ENCODE measurements at regions not wholly inside any gene's neighbourhood (a gene's known extent, or its start where the extent isn't known, plus 50 kb on each side); places are given as distances from the start of the nearest gene placed in this dataset.

DNA sequence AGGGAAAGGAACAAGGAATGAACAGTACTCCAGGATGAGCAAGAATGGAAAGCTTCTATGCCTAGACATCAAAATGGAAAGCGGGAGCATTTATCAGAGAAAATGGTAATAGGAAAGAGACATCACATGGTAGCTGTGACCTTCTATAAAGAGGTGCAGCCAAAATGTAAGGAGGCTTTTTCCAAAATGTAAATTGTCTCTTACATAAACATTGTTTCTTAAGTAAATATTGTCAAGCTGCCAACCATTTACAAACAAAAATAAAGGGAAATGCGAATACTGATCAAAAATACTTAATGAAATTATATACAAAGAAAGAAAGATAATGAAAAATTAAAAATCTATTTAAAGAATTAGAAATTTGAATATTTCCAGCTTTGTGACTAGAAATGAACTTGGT lies 55.0 kb upstream of the RASGEF1B start:
- no peak for FAIRE-seq

DNA sequence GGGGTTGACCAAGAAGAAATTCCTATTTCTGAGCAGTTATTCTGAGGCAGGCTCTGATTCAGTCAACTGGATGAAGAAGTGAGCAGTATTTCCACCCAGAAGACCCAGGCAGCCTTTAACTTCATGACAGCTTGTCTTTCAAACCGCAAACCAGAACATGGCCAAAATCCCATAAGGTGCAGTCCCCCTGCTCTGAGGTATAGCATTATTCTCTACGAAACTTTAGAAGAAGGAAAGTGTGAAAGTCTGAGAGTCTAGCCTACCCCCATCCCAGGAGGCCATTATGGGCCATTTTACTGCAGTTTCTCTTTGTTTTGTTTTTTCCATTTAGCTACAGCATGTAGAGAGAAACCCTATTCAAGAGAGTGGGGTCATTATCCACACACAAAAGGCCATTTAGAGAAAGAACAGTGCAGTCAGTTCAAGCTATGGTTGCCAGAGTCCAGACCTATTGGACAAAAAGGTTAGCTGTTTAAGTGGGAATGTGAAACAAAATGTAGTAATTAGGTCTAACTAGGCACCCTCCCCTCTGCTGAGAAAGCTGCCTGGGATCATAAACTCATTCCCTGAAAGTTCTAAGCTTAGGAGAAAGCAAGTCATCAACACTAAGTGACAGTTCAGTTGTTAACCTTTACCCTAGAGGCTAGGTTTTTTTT lies 52.1 kb upstream of the RASGEF1B start:
- FAIRE-seq: no peak

DNA sequence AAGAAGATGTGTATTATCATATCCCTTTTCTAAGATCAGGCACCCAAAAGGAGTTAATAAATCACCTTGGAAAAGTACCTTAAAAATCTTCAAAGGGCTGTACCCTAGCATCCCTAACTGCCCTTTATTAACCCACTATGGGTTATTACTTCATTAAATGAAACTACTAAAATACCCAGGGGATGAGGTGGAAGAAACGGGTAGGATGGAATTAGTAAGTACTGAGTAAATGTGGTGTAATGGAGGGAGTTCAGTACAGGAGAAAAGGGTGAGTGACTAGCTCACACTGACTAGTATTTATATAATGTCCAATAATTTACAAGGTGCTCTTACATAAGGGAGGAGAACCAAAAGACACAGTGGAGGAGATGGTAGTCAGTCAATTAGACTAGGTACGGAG lies 51.0 kb upstream of the RASGEF1B start:
- no peak for FAIRE-seq

DNA sequence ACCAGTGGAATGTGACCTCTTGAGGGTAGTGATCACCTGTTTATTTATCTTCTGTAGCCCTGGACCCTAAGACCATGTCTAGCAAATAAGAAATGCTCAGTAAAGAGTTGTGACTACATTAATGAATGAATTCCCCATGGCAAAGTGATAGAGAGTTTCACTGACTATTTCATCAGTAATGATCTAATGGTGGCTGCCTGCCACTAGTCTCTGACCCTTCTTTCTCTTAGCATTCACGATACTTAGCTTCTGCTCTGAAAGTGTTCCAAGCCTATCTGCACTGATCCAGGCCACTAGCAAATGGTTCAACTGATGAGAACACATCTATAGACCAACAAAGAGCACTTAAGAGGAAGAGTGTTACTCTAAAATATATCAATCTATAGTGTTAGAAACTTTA lies 50.0 kb upstream of the RASGEF1B start:
- FAIRE-seq: no peak

All from endometrium (tissue), 2 donors.